ENCODE measurements at regions not wholly inside any gene's neighbourhood (a gene's known extent, or its start where the extent isn't known, plus 50 kb on each side); places are given as distances from the start of the nearest gene placed in this dataset.

- no peak for DNase-seq (ENCODE audit: low spot score)
- Mint-ChIP-seq H3K4me3 (ENCODE audit: unreplicated experiment) (no peak overlapping the region), H3K4me1 (ENCODE audit: low read depth) (peaks cover 17% of the 10 kb centered on the region), H3K27me3 (ENCODE audit: low read depth) (no peaks in the 10 kb centered on the region), H3K27ac (ENCODE audit: unreplicated experiment) (no peak overlapping the region), H3K36me3 (ENCODE audit: low read depth) (peaks cover 3% of the 10 kb centered on the region), H3K9me3 (ENCODE audit: low read depth) (peaks cover 13% of the 10 kb centered on the region)
- no peak for TF ChIP-seq CTCF (IDR thresholded peaks at IDR 0.05)
Observed at GRCh38 chr4:177008071-177008835, 215.5 kb upstream of the VEGFC start.

GRCh38 chr4:177008836-177009501, 216.2 kb upstream of the VEGFC start:
- Mint-ChIP-seq H3K27ac (ENCODE audit: unreplicated experiment) (no peak overlapping the region), H3K36me3 (ENCODE audit: low read depth) (peaks cover 6% of the 10 kb centered on the region), H3K27me3 (ENCODE audit: low read depth) (no peaks in the 10 kb centered on the region), H3K9me3 (ENCODE audit: low read depth) (peaks cover 18% of the 10 kb centered on the region), H3K4me3 (ENCODE audit: unreplicated experiment) (no peak overlapping the region), H3K4me1 (ENCODE audit: low read depth) (peaks cover 17% of the 10 kb centered on the region)
- TF ChIP-seq CTCF (IDR thresholded peaks at IDR 0.05) = no peak
- DNase-seq (ENCODE audit: low spot score) = no peak

- H3K9me3 Mint-ChIP-seq (ENCODE audit: low read depth) = peaks cover 18% of the 10 kb centered on the region
- peaks cover 6% of the 10 kb centered on the region for H3K36me3 Mint-ChIP-seq (ENCODE audit: low read depth)
- no peak overlapping the region for H3K27ac Mint-ChIP-seq (ENCODE audit: unreplicated experiment)
- no peak overlapping the region for H3K4me3 Mint-ChIP-seq (ENCODE audit: unreplicated experiment)
- DNase-seq (ENCODE audit: low spot score) = no peak
- H3K27me3 Mint-ChIP-seq (ENCODE audit: low read depth) = no peaks in the 10 kb centered on the region
- H3K4me1 Mint-ChIP-seq (ENCODE audit: low read depth) = peaks cover 17% of the 10 kb centered on the region
- TF ChIP-seq CTCF (IDR thresholded peaks at IDR 0.05) = no peak
Observed at GRCh38 chr4:177010418-177010817, 217.7 kb upstream of the VEGFC start.

- peaks cover 23% of the 10 kb centered on the region for H3K9me3 Mint-ChIP-seq (ENCODE audit: low read depth)
- no peak for TF ChIP-seq CTCF (IDR thresholded peaks at IDR 0.05)
- DNase-seq (ENCODE audit: low spot score) = no peak
- H3K27ac Mint-ChIP-seq (ENCODE audit: unreplicated experiment) = no peak overlapping the region
- no peaks in the 10 kb centered on the region for H3K27me3 Mint-ChIP-seq (ENCODE audit: low read depth)
- peaks cover 7% of the 10 kb centered on the region for H3K36me3 Mint-ChIP-seq (ENCODE audit: low read depth)
- no peak overlapping the region for H3K4me3 Mint-ChIP-seq (ENCODE audit: unreplicated experiment)
- peaks cover 19% of the 10 kb centered on the region for H3K4me1 Mint-ChIP-seq (ENCODE audit: low read depth)
Observed at GRCh38 chr4:177012918-177013545, 220.3 kb upstream of the VEGFC start.

- Mint-ChIP-seq H3K4me1 (ENCODE audit: low read depth) (peaks cover 10% of the 10 kb centered on the region), H3K4me3 (ENCODE audit: unreplicated experiment) (no peak overlapping the region), H3K9me3 (ENCODE audit: low read depth) (peaks cover 51% of the 10 kb centered on the region), H3K27ac (ENCODE audit: unreplicated experiment) (peak overlapping the region; percentile 65), H3K27me3 (ENCODE audit: low read depth) (no peaks in the 10 kb centered on the region), H3K36me3 (ENCODE audit: low read depth) (peaks cover 30% of the 10 kb centered on the region)
- TF ChIP-seq CTCF (IDR thresholded peaks at IDR 0.05) = no peak
- DNase-seq (ENCODE audit: low spot score) = no peak
Observed at GRCh38 chr4:177016541-177017141, 223.9 kb upstream of the VEGFC start.
